T-cell (primary cell): ENCODE measurements at regions not wholly inside any gene's neighbourhood (a gene's known extent, or its start where the extent isn't known, plus 50 kb on each side); places are given as distances from the start of the nearest gene placed in this dataset.

Experiments used
- ATAC-seq, 4 experiments: fragments of 200-7000 bp in 3 of 4; fragments of 150-1000 bp in 1 of 4; cut with Tn5 transposase; replicated peaks in 1 of 4; 1 replicate in 3 of 4; 2 replicates in 1 of 4; pipeline ENCODE4 v1.10.0; 2021; ENCODE audit warnings: moderate library complexity in 3 of 4, mild to moderate bottlenecking in 2 of 4, moderate number of reproducible peaks in 1 of 4
- CTCF ChIA-PET, 2 donors: fragments of 300-600 bp; sonication (Branson Sonifier 250); formaldehyde crosslinking; loops; one replicate each; lab custom pipeline; 2022; ENCODE audit warnings: antibody characterized with exemption in 2 of 2; lab: Charles Lee
- POLR2A ChIA-PET, 2 donors: fragments of 300-600 bp; sonication (Branson Sonifier 250); formaldehyde crosslinking; loops; one replicate each; lab custom pipeline; 2022; ENCODE audit warnings: antibody characterized with exemption in 2 of 2; lab: Charles Lee
- DNase-seq, 35 experiments: peaks; one replicate each; pipeline versions ENCODE4 v3.0.0 to v3.0.0-alpha.2; 2013 to 2023
- H3K27ac ChIP-seq: one replicate; pipeline ENCODE4 v1.5.1; 2013; ENCODE audit warnings: low read length
- H3K27me3 ChIP-seq, 2 experiments: replicated peaks in 1 of 2; 1 replicate in 1 of 2; 2 replicates in 1 of 2; pipeline versions ENCODE4 v1.6.1 to v1.7.0; 2013; ENCODE audit warnings: low read length in 1 of 2, mixed read lengths in 1 of 2; ENCODE audit not compliant: control insufficient read depth in 2 of 2, insufficient read depth in 2 of 2; ENCODE audit errors: extremely low read depth in 1 of 2
- H3K36me3 ChIP-seq, 2 donors: 1 replicate in 1 of 2; 2 replicates in 1 of 2; pipeline versions ENCODE4 v1.6.1 to v1.7.0; 2013; ENCODE audit warnings: low read length in 1 of 2; ENCODE audit not compliant: control insufficient read depth in 2 of 2, insufficient read depth in 1 of 2; ENCODE audit errors: extremely low read depth in 1 of 2
- H3K4me1 ChIP-seq, 2 experiments: 1 replicate in 1 of 2; 2 replicates in 1 of 2; pipeline versions ENCODE4 v1.6.1 to v1.7.0; 2013; ENCODE audit warnings: low read length in 2 of 2, mixed read lengths in 1 of 2; ENCODE audit not compliant: insufficient read depth in 2 of 2, control insufficient read depth in 1 of 2; ENCODE audit errors: extremely low read depth in 1 of 2
- H3K4me3 ChIP-seq, 2 donors: 1 replicate in 1 of 2; 2 replicates in 1 of 2; pipeline versions ENCODE4 v1.5.1 to v1.7.0; 2013; ENCODE audit warnings: mild to moderate bottlenecking in 2 of 2, low read length in 1 of 2, moderate library complexity in 1 of 2; ENCODE audit not compliant: control insufficient read depth in 1 of 2; ENCODE audit errors: extremely low read depth in 1 of 2
- H3K9me3 ChIP-seq: 2 replicates; pipeline ENCODE4 v1.7.0; 2013
- H3K27ac Mint-ChIP-seq, 2 donors: one replicate each; pipeline ENCODE4 v1.8.0; 2020 to 2021; ENCODE audit warnings: mild to moderate bottlenecking in 2 of 2, mixed read lengths in 2 of 2
- H3K27me3 Mint-ChIP-seq, 2 donors: one replicate each; pipeline ENCODE4 v1.8.0; 2021 to 2022; ENCODE audit warnings: mixed read lengths in 2 of 2
- H3K36me3 Mint-ChIP-seq: one replicate; pipeline ENCODE4 v1.8.0; 2021; ENCODE audit warnings: mixed read lengths
- H3K4me1 Mint-ChIP-seq, 3 donors: one replicate each; pipeline ENCODE4 v1.8.0; 2020 to 2022; ENCODE audit warnings: mixed read lengths in 3 of 3, mild to moderate bottlenecking in 1 of 3
- H3K4me3 Mint-ChIP-seq, 3 donors: one replicate each; pipeline ENCODE4 v1.8.0; 2020 to 2022; ENCODE audit warnings: mild to moderate bottlenecking in 3 of 3, mixed read lengths in 3 of 3, moderate library complexity in 3 of 3
- H3K9me3 Mint-ChIP-seq, 3 donors: one replicate each; pipeline ENCODE4 v1.8.0; 2020 to 2022; ENCODE audit warnings: mixed read lengths in 3 of 3
- WGBS: methylation state at CpG from one replicate; pipeline ENCODE4 v1.1.5; 2013; ENCODE audit warnings: missing lambda C conversion rate; ENCODE audit not compliant: insufficient coverage; 5-methylcytosine and 5-hydroxymethylcytosine counted together

DNA sequence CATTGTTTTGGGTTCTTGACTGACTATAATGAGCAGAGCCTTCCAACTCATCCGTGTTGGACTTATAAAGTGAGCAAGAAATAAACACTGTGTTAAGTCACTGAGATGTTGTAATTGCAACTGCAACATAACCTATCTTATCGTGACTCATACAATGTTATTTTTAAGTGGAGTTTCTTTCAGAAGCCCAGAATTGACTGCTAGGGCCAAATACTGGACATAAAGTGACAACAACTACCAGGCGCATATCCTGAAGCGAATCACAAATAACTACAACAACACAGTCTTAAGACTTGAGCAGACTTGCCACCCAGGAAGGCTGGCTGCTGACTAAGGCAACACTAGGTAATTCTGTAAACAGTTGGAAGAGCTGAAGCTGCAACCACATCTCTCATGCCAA, 326.6 kb downstream of the COL12A1 start:
- Mint-ChIP-seq H3K27me3 (no peaks in the 10 kb centered on the region), H3K36me3 (no peaks in the 10 kb centered on the region), H3K9me3 (peaks cover 10 to 18% (median 14%) of the 10 kb centered on the region in 3 donors), H3K4me3 (no peak overlapping the region), H3K27ac (no peak overlapping the region), H3K4me1 (no peaks in the 10 kb centered on the region)
- Histone ChIP-seq H3K4me3 (no peak overlapping the region), H3K36me3 (no peaks in the 10 kb centered on the region), H3K4me1 (no peaks in the 10 kb centered on the region), H3K27ac (no peak overlapping the region), H3K9me3 (no peaks in the 10 kb centered on the region), H3K27me3 (no peaks in the 10 kb centered on the region)
- DNase-seq (no peak), ATAC-seq (no peak)
- ChIA-PET POLR2A (no interaction called here), CTCF (no interaction called here)
- WGBS = no CpG with 5 or more reads among the region's 4 CpGs

DNA sequence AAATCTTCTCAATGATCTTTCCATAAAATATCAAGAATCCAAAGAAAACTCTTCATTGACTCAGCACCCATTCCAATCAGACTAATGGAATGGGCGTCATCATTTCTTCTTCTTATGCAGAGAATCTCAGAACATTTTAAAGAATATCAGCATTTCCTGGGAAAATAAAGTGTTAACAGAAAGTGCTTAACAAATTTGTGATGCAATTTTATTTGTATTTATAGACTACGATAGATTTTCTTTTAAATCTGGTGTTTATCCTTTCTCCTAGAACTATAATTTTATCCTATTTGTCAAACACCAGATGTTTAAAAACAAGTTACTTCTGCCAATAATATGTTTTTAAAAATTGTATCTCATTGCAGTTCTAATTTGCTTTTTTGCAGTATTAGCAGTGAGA, 330.7 kb downstream of the COL12A1 start:
- no CpG with 5 or more reads among the region's 2 CpGs for WGBS
- no peaks in the 10 kb centered on the region for H3K36me3 Mint-ChIP-seq
- no peaks in the 10 kb centered on the region for H3K27me3 Mint-ChIP-seq

GRCh38 chr6:74872754-74873476, 332.9 kb downstream of the COL12A1 start:
- H3K4me3 Mint-ChIP-seq = no peak overlapping the region

More for the DNA sequence above, 330.7 kb downstream of the COL12A1 start:
- POLR2A ChIA-PET = no interaction called here
- Histone ChIP-seq H3K27me3 (no peaks in the 10 kb centered on the region), H3K4me1 (no peaks in the 10 kb centered on the region), H3K27ac (no peak overlapping the region), H3K36me3 (no peaks in the 10 kb centered on the region), H3K9me3 (peaks cover 3% of the 10 kb centered on the region), H3K4me3 (no peak overlapping the region)
- Mint-ChIP-seq H3K4me3 (no peak overlapping the region), H3K4me1 (no peaks in the 10 kb centered on the region), H3K27ac (no peak overlapping the region), H3K9me3 (peaks cover 15 to 19% (median 18%) of the 10 kb centered on the region in 3 donors)
- no peak for ATAC-seq
- no peak for DNase-seq
- CTCF ChIA-PET = no interaction called here

GRCh38 chr6:74871757-74872156, 334.1 kb downstream of the COL12A1 start:
- Mint-ChIP-seq H3K4me3 (no peak overlapping the region), H3K9me3 (peaks cover 5 to 25% (median 9%) of the 10 kb centered on the region in 3 donors), H3K27me3 (no peaks in the 10 kb centered on the region), H3K4me1 (no peaks in the 10 kb centered on the region), H3K36me3 (no peaks in the 10 kb centered on the region), H3K27ac (no peak overlapping the region)
- no peak overlapping the region for H3K27ac ChIP-seq
- ATAC-seq = no peak
- no peaks in the 10 kb centered on the region for H3K4me1 ChIP-seq
- CTCF ChIA-PET = no interaction called here
- no CpG with 5 or more reads among the region's 1 CpG for WGBS
- peaks cover 3% of the 10 kb centered on the region for H3K9me3 ChIP-seq
- no peak for DNase-seq
- H3K4me3 ChIP-seq = no peak overlapping the region
- H3K27me3 ChIP-seq = no peaks in the 10 kb centered on the region
- H3K36me3 ChIP-seq = no peaks in the 10 kb centered on the region
- POLR2A ChIA-PET = no interaction called here

More at GRCh38 chr6:74872754-74873476, 332.9 kb downstream of the COL12A1 start:
- POLR2A ChIA-PET = no interaction called here
- Histone ChIP-seq H3K9me3 (peaks cover 3% of the 10 kb centered on the region), H3K27me3 (no peaks in the 10 kb centered on the region), H3K4me3 (no peak overlapping the region), H3K36me3 (no peaks in the 10 kb centered on the region), H3K27ac (no peak overlapping the region), H3K4me1 (no peaks in the 10 kb centered on the region)
- CTCF ChIA-PET = no interaction called here
- no peaks in the 10 kb centered on the region for H3K36me3 Mint-ChIP-seq
- ATAC-seq (no peak), DNase-seq (no peak)
- no peaks in the 10 kb centered on the region for H3K27me3 Mint-ChIP-seq
- H3K4me1 Mint-ChIP-seq = no peaks in the 10 kb centered on the region
- H3K27ac Mint-ChIP-seq = no peak overlapping the region
- peaks cover 9 to 19% (median 10%) of the 10 kb centered on the region in 3 donors for H3K9me3 Mint-ChIP-seq

GRCh38 chr6:74870403-74870802, 335.4 kb downstream of the COL12A1 start:
- peaks cover 5 to 25% (median 9%) of the 10 kb centered on the region in 3 donors for H3K9me3 Mint-ChIP-seq
- no peaks in the 10 kb centered on the region for H3K4me1 Mint-ChIP-seq
- Histone ChIP-seq H3K27me3 (no peaks in the 10 kb centered on the region), H3K36me3 (no peaks in the 10 kb centered on the region), H3K4me1 (no peaks in the 10 kb centered on the region), H3K4me3 (no peak overlapping the region), H3K27ac (no peak overlapping the region), H3K9me3 (peaks cover 3% of the 10 kb centered on the region)
- no peak for DNase-seq
- H3K27ac Mint-ChIP-seq = no peak overlapping the region
- no peaks in the 10 kb centered on the region for H3K36me3 Mint-ChIP-seq
- no peak overlapping the region for H3K4me3 Mint-ChIP-seq
- CTCF ChIA-PET = interaction anchor here in 1 of 2 donors (0.6 kb wide), 2 partner anchors 43 to 56 kb away, joined by 3 read pairs; no protein-coding TSS in a partner anchor
- no peak for ATAC-seq
- WGBS = no CpG with 5 or more reads among the region's 2 CpGs
- no peaks in the 10 kb centered on the region for H3K27me3 Mint-ChIP-seq
- POLR2A ChIA-PET = interaction anchor here (0.6 kb wide), 3 partner anchors 28 to 1491 kb away, joined by 3 to 10 read pairs (median 3); no protein-coding TSS in a partner anchor

DNA sequence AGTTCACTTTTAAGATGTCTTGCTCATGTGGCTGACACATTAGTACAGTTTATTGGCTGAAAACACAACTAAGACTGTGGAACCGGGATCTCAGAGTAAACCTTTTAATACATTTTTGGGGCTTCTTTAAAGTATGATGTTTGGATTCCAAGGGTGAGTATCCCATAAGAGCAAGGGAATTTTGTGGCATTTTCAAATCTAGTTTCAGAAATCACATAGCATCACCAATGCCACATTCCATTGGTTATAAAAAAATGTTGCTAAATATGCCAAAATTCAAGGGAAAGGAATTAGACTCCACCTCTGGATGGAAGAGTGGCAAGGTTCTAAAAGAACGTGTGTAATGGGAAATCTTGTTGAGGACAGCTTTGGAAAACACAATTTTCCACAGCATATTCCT, 338.6 kb downstream of the COL12A1 start:
- CTCF ChIA-PET = no interaction called here
- Mint-ChIP-seq H3K4me3 (no peak overlapping the region), H3K36me3 (no peaks in the 10 kb centered on the region), H3K9me3 (peaks cover 8 to 22% (median 9%) of the 10 kb centered on the region in 3 donors), H3K27ac (no peak overlapping the region), H3K4me1 (no peaks in the 10 kb centered on the region), H3K27me3 (no peaks in the 10 kb centered on the region)
- WGBS = no CpG with 5 or more reads among the region's 2 CpGs
- Histone ChIP-seq H3K27me3 (no peaks in the 10 kb centered on the region), H3K27ac (no peak overlapping the region), H3K9me3 (peaks cover 3% of the 10 kb centered on the region), H3K36me3 (no peaks in the 10 kb centered on the region), H3K4me3 (no peak overlapping the region), H3K4me1 (no peaks in the 10 kb centered on the region)
- POLR2A ChIA-PET = no interaction called here
- no peak for ATAC-seq
- DNase-seq = no peak
